DND-41 (cell line): ENCODE measurements at regions not wholly inside any gene's neighbourhood (a gene's known extent, or its start where the extent isn't known, plus 50 kb on each side); places are given as distances from the start of the nearest gene placed in this dataset.

Experiments
- ATAC-seq: fragments of 200-7000 bp; cut with Tn5 transposase; 3 replicates; pipeline ENCODE4 v1.9.1; 2021; ENCODE audit warnings: low read depth; ENCODE audit not compliant: insufficient read depth
- DNase-seq: peaks from one replicate; pipeline ENCODE4 v3.0.0-alpha.2; 2020
- H2AFZ ChIP-seq: 2 replicates; pipeline ENCODE4 v1.6.0; 2012; ENCODE audit warnings: low read depth, low read length
- H3K27ac ChIP-seq: 2 replicates; pipeline ENCODE4 v1.5.1; 2012; ENCODE audit warnings: low read length, inconsistent platforms
- H3K27me3 ChIP-seq: fragments of 200-600 bp; sonication (generic); 2 replicates; pipeline ENCODE4 v1.6.0; 2012; ENCODE audit warnings: low read length, mild to moderate bottlenecking, inconsistent platforms; ENCODE audit not compliant: insufficient read depth, poor library complexity
- H3K36me3 ChIP-seq: 2 replicates; pipeline ENCODE4 v1.5.1; 2012; ENCODE audit warnings: low read length, inconsistent platforms; ENCODE audit not compliant: insufficient read depth
- H3K4me1 ChIP-seq: 2 replicates; pipeline ENCODE4 v1.5.1; 2012; ENCODE audit warnings: mild to moderate bottlenecking, low read length; ENCODE audit not compliant: insufficient read depth
- H3K4me2 ChIP-seq: 2 replicates; pipeline ENCODE4 v1.6.0; 2012; ENCODE audit warnings: mild to moderate bottlenecking, moderate library complexity, low read length, inconsistent platforms; ENCODE audit not compliant: insufficient read depth
- H3K4me3 ChIP-seq, 2 experiments: fragments of 200-600 bp in 1 of 2; shearing (Covaris generic) in 1 of 2; 2 replicates each; pipeline ENCODE4 v1.5.1; 2012 to 2016; ENCODE audit warnings: inconsistent platforms in 2 of 2, low read length in 2 of 2, mild to moderate bottlenecking in 2 of 2, low read depth in 1 of 2, moderate library complexity in 1 of 2
- H3K79me2 ChIP-seq: 2 replicates; pipeline ENCODE4 v1.6.0; 2012; ENCODE audit warnings: low read length, inconsistent platforms; ENCODE audit not compliant: insufficient read depth
- H3K9ac ChIP-seq: 2 replicates; pipeline ENCODE4 v1.6.0; 2012; ENCODE audit warnings: low read depth, mild to moderate bottlenecking, inconsistent platforms, low read length, moderate library complexity
- H3K9me3 ChIP-seq: 2 replicates; pipeline ENCODE4 v1.5.1; 2012; ENCODE audit warnings: low read length, moderate library complexity, mild to moderate bottlenecking, inconsistent platforms; ENCODE audit not compliant: insufficient read depth, severe bottlenecking
- H4K20me1 ChIP-seq: 2 replicates; pipeline ENCODE4 v1.6.0; 2012; ENCODE audit warnings: low read length; ENCODE audit not compliant: insufficient read depth
- CTCF ChIP-seq: IDR thresholded peaks from 2 replicates; pipeline ENCODE4 v1.5.1; 2012; ENCODE audit warnings: borderline replicate concordance, low read length, moderate library complexity, mild to moderate bottlenecking; ENCODE audit not compliant: poor library complexity, severe bottlenecking; ENCODE audit errors: extremely low read depth
- EZH2 ChIP-seq: IDR thresholded peaks from 3 replicates; pipeline ENCODE4 v1.6.1; 2012; ENCODE audit warnings: borderline replicate concordance, low read depth, mild to moderate bottlenecking, moderate library complexity, low read length, inconsistent platforms; ENCODE audit not compliant: severe bottlenecking

- Histone ChIP-seq H3K27ac (no peak overlapping the region), H3K79me2 (no peaks in the 10 kb centered on the region), H3K4me1 (no peaks in the 10 kb centered on the region), H3K27me3 (no peaks in the 10 kb centered on the region), H3K9me3 (peaks cover 100% of the 10 kb centered on the region), H3K4me3 (no peak overlapping the region), H3K36me3 (peaks cover 100% of the 10 kb centered on the region), H3K4me2 (no peak overlapping the region), H3K9ac (no peak overlapping the region), H2AFZ (no peak overlapping the region), H4K20me1 (no peaks in the 10 kb centered on the region)
- no peak for TF ChIP-seq CTCF
- no peak for TF ChIP-seq EZH2
- no peak for DNase-seq
- no peak for ATAC-seq
These were observed 99.5 kb downstream of the SNRPN start for GRCh38 chr15:25054329-25054728.

- Histone ChIP-seq H3K9ac (no peak overlapping the region), H3K36me3 (peaks cover 100% of the 10 kb centered on the region), H4K20me1 (no peaks in the 10 kb centered on the region), H3K4me3 (no peak overlapping the region), H3K4me1 (no peaks in the 10 kb centered on the region), H3K79me2 (no peaks in the 10 kb centered on the region), H3K4me2 (no peak overlapping the region), H2AFZ (no peak overlapping the region), H3K9me3 (peaks cover 99% of the 10 kb centered on the region), H3K27me3 (no peaks in the 10 kb centered on the region), H3K27ac (no peak overlapping the region)
- DNase-seq = no peak
- no peak for ATAC-seq
- TF ChIP-seq EZH2 (no peak), CTCF (no peak)
These were observed 100.2 kb downstream of the SNRPN start for GRCh38 chr15:25054943-25055342.

GRCh38 chr15:25055356-25056068 is 100.7 kb downstream of the SNRPN start:
- peak overlapping the region in 1 of 2 experiments; percentile 18; a peak in 1 of 4 replicates for H3K4me3 ChIP-seq
- no peaks in the 10 kb centered on the region for H3K4me1 ChIP-seq
- H3K4me2 ChIP-seq = no peak overlapping the region
- no peak overlapping the region for H2AFZ ChIP-seq
- H3K27ac ChIP-seq = no peak overlapping the region
- H4K20me1 ChIP-seq = no peaks in the 10 kb centered on the region
- TF ChIP-seq EZH2 (no peak), CTCF (no peak)
- H3K79me2 ChIP-seq = no peaks in the 10 kb centered on the region
- H3K36me3 ChIP-seq = peaks cover 100% of the 10 kb centered on the region
- ATAC-seq (no peak), DNase-seq (no peak)
- H3K27me3 ChIP-seq = no peaks in the 10 kb centered on the region
- H3K9ac ChIP-seq = no peak overlapping the region
- H3K9me3 ChIP-seq = peaks cover 99% of the 10 kb centered on the region
